ENCODE measurements at regions not wholly inside any gene's neighbourhood (a gene's known extent, or its start where the extent isn't known, plus 50 kb on each side); places are given as distances from the start of the nearest gene placed in this dataset.
A peak's percentile ranks its signal among the peaks of the same experiment; 100 is the strongest.
"Not testable (repeated sequence)": the region's sequence is repeated elsewhere in the genome, so short reads cannot be mapped to it uniquely, and the experiment has no call there.

- Histone ChIP-seq H3K4me3 (ENCODE audit: low read depth, low read length) (no peak overlapping the region), H3K36me3 (ENCODE audit: insufficient read depth, low read length) (no peaks in the 10 kb centered on the region), H3K79me2 (ENCODE audit: control insufficient read depth, insufficient read depth, low read length, unreplicated experiment) (no peaks in the 10 kb centered on the region), H2AFZ (ENCODE audit: low read length, unreplicated experiment) (peak overlapping the region; percentile 64), H3K4me1 (ENCODE audit: control insufficient read depth, insufficient read depth, low read length, unreplicated experiment) (peaks cover 10% of the 10 kb centered on the region), H3K27ac (ENCODE audit: low read depth, low read length) (no peak overlapping the region), H3K27me3 (ENCODE audit: insufficient read depth, low read length) (no peaks in the 10 kb centered on the region)
These were observed 82.7 kb upstream of the ZBTB18 start for GRCh38 chr1:243968413-243968812.

GRCh38 chr1:243964915-243965314 is 86.2 kb upstream of the ZBTB18 start:
- Histone ChIP-seq H3K4me1 (ENCODE audit: control insufficient read depth, insufficient read depth, low read length, unreplicated experiment) (peaks cover 12% of the 10 kb centered on the region), H2AFZ (ENCODE audit: low read length, unreplicated experiment) (no peak overlapping the region), H3K79me2 (ENCODE audit: control insufficient read depth, insufficient read depth, low read length, unreplicated experiment) (no peaks in the 10 kb centered on the region), H3K27me3 (ENCODE audit: insufficient read depth, low read length) (no peaks in the 10 kb centered on the region), H3K36me3 (ENCODE audit: insufficient read depth, low read length) (no peaks in the 10 kb centered on the region), H3K4me3 (ENCODE audit: low read depth, low read length) (no peak overlapping the region), H3K27ac (ENCODE audit: low read depth, low read length) (no peak overlapping the region)

GRCh38 chr1:243963571-243963970 is 87.5 kb upstream of the ZBTB18 start:
- no peak overlapping the region for H2AFZ ChIP-seq (ENCODE audit: low read length, unreplicated experiment)
- no peaks in the 10 kb centered on the region for H3K27me3 ChIP-seq (ENCODE audit: insufficient read depth, low read length)
- no peaks in the 10 kb centered on the region for H3K79me2 ChIP-seq (ENCODE audit: control insufficient read depth, insufficient read depth, low read length, unreplicated experiment)
- H3K4me1 ChIP-seq (ENCODE audit: control insufficient read depth, insufficient read depth, low read length, unreplicated experiment) = peaks cover 10% of the 10 kb centered on the region
- H3K4me3 ChIP-seq (ENCODE audit: low read depth, low read length) = no peak overlapping the region
- H3K36me3 ChIP-seq (ENCODE audit: insufficient read depth, low read length) = no peaks in the 10 kb centered on the region
- no peak overlapping the region for H3K27ac ChIP-seq (ENCODE audit: low read depth, low read length)

GRCh38 chr1:243962541-243962940 is 88.5 kb upstream of the ZBTB18 start:
- no peak overlapping the region for H2AFZ ChIP-seq (ENCODE audit: low read length, unreplicated experiment)
- no peaks in the 10 kb centered on the region for H3K36me3 ChIP-seq (ENCODE audit: insufficient read depth, low read length)
- no peak overlapping the region for H3K27ac ChIP-seq (ENCODE audit: low read depth, low read length)
- H3K27me3 ChIP-seq (ENCODE audit: insufficient read depth, low read length) = no peaks in the 10 kb centered on the region
- H3K4me1 ChIP-seq (ENCODE audit: control insufficient read depth, insufficient read depth, low read length, unreplicated experiment) = peaks cover 3% of the 10 kb centered on the region
- no peaks in the 10 kb centered on the region for H3K79me2 ChIP-seq (ENCODE audit: control insufficient read depth, insufficient read depth, low read length, unreplicated experiment)
- no peak overlapping the region for H3K4me3 ChIP-seq (ENCODE audit: low read depth, low read length)

- Histone ChIP-seq H3K4me1 (ENCODE audit: control insufficient read depth, insufficient read depth, low read length, unreplicated experiment) (peaks cover 9% of the 10 kb centered on the region), H3K27ac (ENCODE audit: low read depth, low read length) (no peak overlapping the region)
These were observed 91.1 kb upstream of the ZBTB18 start for GRCh38 chr1:243959998-243960397.

GRCh38 chr1:243957141-243957540 is 93.9 kb upstream of the ZBTB18 start:
- no peak overlapping the region for H2AFZ ChIP-seq (ENCODE audit: low read length, unreplicated experiment)
- H3K79me2 ChIP-seq (ENCODE audit: control insufficient read depth, insufficient read depth, low read length, unreplicated experiment) = no peaks in the 10 kb centered on the region
- H3K27me3 ChIP-seq (ENCODE audit: insufficient read depth, low read length) = no peaks in the 10 kb centered on the region
- no peak overlapping the region for H3K27ac ChIP-seq (ENCODE audit: low read depth, low read length)
- no peaks in the 10 kb centered on the region for H3K36me3 ChIP-seq (ENCODE audit: insufficient read depth, low read length)
- no peak overlapping the region for H3K4me3 ChIP-seq (ENCODE audit: low read depth, low read length)
- H3K4me1 ChIP-seq (ENCODE audit: control insufficient read depth, insufficient read depth, low read length, unreplicated experiment) = peaks cover 6% of the 10 kb centered on the region

More at GRCh38 chr1:243959998-243960397, 91.1 kb upstream of the ZBTB18 start:
- Histone ChIP-seq H3K79me2 (ENCODE audit: control insufficient read depth, insufficient read depth, low read length, unreplicated experiment) (no peaks in the 10 kb centered on the region), H2AFZ (ENCODE audit: low read length, unreplicated experiment) (no peak overlapping the region), H3K4me3 (ENCODE audit: low read depth, low read length) (no peak overlapping the region), H3K27me3 (ENCODE audit: insufficient read depth, low read length) (no peaks in the 10 kb centered on the region), H3K36me3 (ENCODE audit: insufficient read depth, low read length) (no peaks in the 10 kb centered on the region)

GRCh38 chr1:243956450-243956849 is 94.6 kb upstream of the ZBTB18 start:
- Histone ChIP-seq H3K36me3 (ENCODE audit: insufficient read depth, low read length) (no peaks in the 10 kb centered on the region), H3K79me2 (ENCODE audit: control insufficient read depth, insufficient read depth, low read length, unreplicated experiment) (no peaks in the 10 kb centered on the region), H2AFZ (ENCODE audit: low read length, unreplicated experiment) (peak overlapping the region; percentile 44), H3K4me1 (ENCODE audit: control insufficient read depth, insufficient read depth, low read length, unreplicated experiment) (peaks cover 6% of the 10 kb centered on the region), H3K27ac (ENCODE audit: low read depth, low read length) (no peak overlapping the region), H3K4me3 (ENCODE audit: low read depth, low read length) (no peak overlapping the region), H3K27me3 (ENCODE audit: insufficient read depth, low read length) (no peaks in the 10 kb centered on the region)

GRCh38 chr1:243951207-243951606 is 99.9 kb upstream of the ZBTB18 start:
- not testable (repeated sequence) for H3K4me1 ChIP-seq (ENCODE audit: control insufficient read depth, insufficient read depth, low read length, unreplicated experiment); H3K27me3 ChIP-seq (ENCODE audit: insufficient read depth, low read length); H3K36me3 ChIP-seq (ENCODE audit: insufficient read depth, low read length); H2AFZ ChIP-seq (ENCODE audit: low read length, unreplicated experiment); H3K4me3 ChIP-seq (ENCODE audit: low read depth, low read length); H3K79me2 ChIP-seq (ENCODE audit: control insufficient read depth, insufficient read depth, low read length, unreplicated experiment); H3K27ac ChIP-seq (ENCODE audit: low read depth, low read length)

- Histone ChIP-seq H2AFZ (ENCODE audit: low read length, unreplicated experiment) (no peak overlapping the region), H3K4me1 (ENCODE audit: control insufficient read depth, insufficient read depth, low read length, unreplicated experiment) (peaks cover 9% of the 10 kb centered on the region), H3K36me3 (ENCODE audit: insufficient read depth, low read length) (no peaks in the 10 kb centered on the region), H3K4me3 (ENCODE audit: low read depth, low read length) (no peak overlapping the region), H3K27me3 (ENCODE audit: insufficient read depth, low read length) (no peaks in the 10 kb centered on the region), H3K27ac (ENCODE audit: low read depth, low read length) (no peak overlapping the region), H3K79me2 (ENCODE audit: control insufficient read depth, insufficient read depth, low read length, unreplicated experiment) (no peaks in the 10 kb centered on the region)
These were observed 100.1 kb upstream of the AKT3 start for GRCh38 chr1:243950166-243950565.

- H3K79me2 ChIP-seq (ENCODE audit: control insufficient read depth, insufficient read depth, low read length, unreplicated experiment) = no peaks in the 10 kb centered on the region
- H3K36me3 ChIP-seq (ENCODE audit: insufficient read depth, low read length) = no peaks in the 10 kb centered on the region
- no peak overlapping the region for H3K27ac ChIP-seq (ENCODE audit: low read depth, low read length)
- H2AFZ ChIP-seq (ENCODE audit: low read length, unreplicated experiment) = no peak overlapping the region
- H3K4me3 ChIP-seq (ENCODE audit: low read depth, low read length) = no peak overlapping the region
- H3K4me1 ChIP-seq (ENCODE audit: control insufficient read depth, insufficient read depth, low read length, unreplicated experiment) = peaks cover 9% of the 10 kb centered on the region
- no peaks in the 10 kb centered on the region for H3K27me3 ChIP-seq (ENCODE audit: insufficient read depth, low read length)
These were observed 96.9 kb upstream of the AKT3 start for GRCh38 chr1:243946946-243947345.

- Histone ChIP-seq H3K4me1 (ENCODE audit: control insufficient read depth, insufficient read depth, low read length, unreplicated experiment) (peaks cover 9% of the 10 kb centered on the region), H3K27ac (ENCODE audit: low read depth, low read length) (no peak overlapping the region), H3K36me3 (ENCODE audit: insufficient read depth, low read length) (no peaks in the 10 kb centered on the region), H2AFZ (ENCODE audit: low read length, unreplicated experiment) (no peak overlapping the region), H3K27me3 (ENCODE audit: insufficient read depth, low read length) (no peaks in the 10 kb centered on the region), H3K4me3 (ENCODE audit: low read depth, low read length) (no peak overlapping the region), H3K79me2 (ENCODE audit: control insufficient read depth, insufficient read depth, low read length, unreplicated experiment) (no peaks in the 10 kb centered on the region)
These were observed 96.2 kb upstream of the AKT3 start for GRCh38 chr1:243946253-243946652.
